Liver (tissue), 8 donors: ENCODE measurements at regions not wholly inside any gene's neighbourhood (a gene's known extent, or its start where the extent isn't known, plus 50 kb on each side); places are given as distances from the start of the nearest gene placed in this dataset.

Experiments used
- DNase-seq: peaks from one replicate; pipeline ENCODE4 v3.0.0-alpha.2; 2017; ENCODE audit warnings: low spot score
- H3K27ac ChIP-seq, 2 donors: one replicate each; pipeline ENCODE4 v1.7.0; 2013; ENCODE audit warnings: inconsistent platforms in 2 of 2, low read length in 2 of 2, control low read depth in 1 of 2, low read depth in 1 of 2, mild to moderate bottlenecking in 1 of 2
- H3K27me3 ChIP-seq, 4 donors: one replicate each; pipeline versions ENCODE4 v1.6.1 to v1.7.0; 2013; ENCODE audit warnings: low read length in 3 of 4, inconsistent platforms in 1 of 4, mild to moderate bottlenecking in 1 of 4, moderate library complexity in 1 of 4; ENCODE audit not compliant: control insufficient read depth in 4 of 4, insufficient read depth in 4 of 4
- H3K36me3 ChIP-seq, 4 donors: one replicate each; pipeline versions ENCODE4 v1.6.1 to v1.7.0; 2013; ENCODE audit warnings: low read length in 3 of 4, mild to moderate bottlenecking in 3 of 4, low read depth in 1 of 4, moderate library complexity in 1 of 4; ENCODE audit not compliant: control insufficient read depth in 4 of 4, insufficient read depth in 3 of 4
- H3K4me1 ChIP-seq, 4 donors: one replicate each; pipeline versions ENCODE4 v1.6.1 to v1.7.0; 2013; ENCODE audit warnings: low read length in 3 of 4, mild to moderate bottlenecking in 3 of 4, moderate library complexity in 1 of 4; ENCODE audit not compliant: control insufficient read depth in 4 of 4, insufficient read depth in 4 of 4
- H3K4me3 ChIP-seq, 3 donors: one replicate each; pipeline versions ENCODE4 v1.6.1 to v1.7.0; 2013; ENCODE audit warnings: low read length in 3 of 3, control low read depth in 1 of 3, low read depth in 1 of 3, mild to moderate bottlenecking in 1 of 3
- H3K9ac ChIP-seq, 2 donors: one replicate each; pipeline ENCODE4 v1.7.0; 2013; ENCODE audit warnings: low read length in 2 of 2, mild to moderate bottlenecking in 2 of 2, moderate library complexity in 2 of 2, control low read depth in 1 of 2, low read depth in 1 of 2
- H3K9me3 ChIP-seq, 4 donors: one replicate each; pipeline versions ENCODE4 v1.6.1 to v1.7.0; 2013; ENCODE audit warnings: low read length in 3 of 4; ENCODE audit not compliant: control insufficient read depth in 4 of 4
- EGR1 ChIP-seq, 2 donors: IDR thresholded peaks; 2 replicates each; pipeline ENCODE4 v1.6.1; 2016 to 2018; ENCODE audit warnings: antibody characterized with exemption in 2 of 2, low read depth in 2 of 2
- FOXA1 ChIP-seq: IDR thresholded peaks from 2 replicates; pipeline ENCODE4 v1.6.1; 2016; ENCODE audit warnings: antibody characterized with exemption
- HNF4A ChIP-seq, 2 donors: conservative IDR thresholded peaks; 2 replicates each; pipeline ENCODE4 v1.6.1; 2016; ENCODE audit warnings: antibody characterized with exemption in 2 of 2, mild to moderate bottlenecking in 2 of 2
- RAD21 ChIP-seq, 2 donors: IDR thresholded peaks; 2 replicates each; pipeline ENCODE4 v1.6.1; 2016; ENCODE audit warnings: antibody characterized with exemption in 2 of 2, mild to moderate bottlenecking in 2 of 2
- YY1 ChIP-seq: IDR thresholded peaks from 2 replicates; pipeline ENCODE4 v1.6.1; 2016; ENCODE audit warnings: antibody characterized with exemption, mild to moderate bottlenecking
- WGBS: extraction: QIAGEN DNeasy Blood & Tissue Kit; methylation state at CpG from one replicate; pipeline ENCODE4 v1.1.7; 2013; 5-methylcytosine and 5-hydroxymethylcytosine counted together
- TF ChIP-seq, protein P1 (sequence below): IDR thresholded peaks from 2 replicates; pipeline ENCODE4 v1.6.1; 2016; ENCODE audit warnings: antibody characterized with exemption
- TF ChIP-seq, protein P2 (sequence below): fragments of 150-350 bp; IDR thresholded peaks from 2 replicates; pipeline ENCODE4 v1.5.1; 2017; ENCODE audit warnings: improper control_type of control experiment, low read depth, low read length; ENCODE audit not compliant: missing input control
- TF ChIP-seq, protein P3 (sequence below): IDR thresholded peaks from 2 replicates; pipeline ENCODE4 v1.6.1; 2016; ENCODE audit warnings: antibody characterized with exemption, mild to moderate bottlenecking
- TF ChIP-seq, protein P4 (sequence below): IDR thresholded peaks from 2 replicates; pipeline ENCODE4 v1.6.1; 2016; ENCODE audit warnings: antibody characterized with exemption
- TF ChIP-seq, protein P5 (sequence below): IDR thresholded peaks from 2 replicates; pipeline ENCODE4 v1.6.1; 2016; ENCODE audit warnings: antibody characterized with exemption
- donor health status: healthy.
- donor health status: healthy.
- donor health status: healthy.
- donor health status: healthy.
- donor health status: healthy.

DNA sequence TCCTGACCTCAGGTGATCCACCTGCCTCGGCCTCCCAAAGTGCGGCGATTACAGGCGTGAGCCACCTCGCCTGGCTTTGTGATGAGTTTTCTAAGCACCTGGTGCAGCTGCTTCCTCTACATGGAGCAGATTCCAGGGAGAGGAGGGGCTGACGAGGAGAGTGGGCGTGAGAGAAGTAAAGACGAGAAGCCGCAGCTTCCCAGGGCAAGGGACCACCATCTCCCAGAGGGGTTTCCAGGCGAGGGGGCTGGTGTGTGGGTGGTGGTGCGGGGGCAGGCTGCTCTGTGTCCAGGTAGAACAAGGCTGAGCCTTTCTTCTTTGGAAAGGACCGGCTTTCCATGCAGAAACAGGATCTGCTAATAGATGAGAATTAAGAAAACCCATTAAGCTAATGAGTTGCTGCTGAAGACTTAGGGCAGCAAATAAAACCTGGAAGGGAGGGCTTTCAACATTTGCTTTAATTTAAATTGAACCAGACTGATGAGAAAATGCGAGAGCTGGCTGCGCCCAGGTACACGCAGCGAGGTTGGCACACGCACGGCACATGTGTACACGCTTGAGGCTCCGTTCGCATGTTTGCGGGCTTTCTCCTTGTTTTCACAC, 236.7 kb downstream of the RBFOX3 start:
- Histone ChIP-seq H3K4me3 (no peak overlapping the region), H3K4me1 (no peaks in the 10 kb centered on the region), H3K36me3 (no peaks in the 10 kb centered on the region), H3K9me3 (no peaks in the 10 kb centered on the region), H3K9ac (no peak overlapping the region), H3K27me3 (peaks cover 0 to 7% (median 3%) of the 10 kb centered on the region in 4 donors), H3K27ac (no peak overlapping the region)
- TF ChIP-seq, protein P1, sequence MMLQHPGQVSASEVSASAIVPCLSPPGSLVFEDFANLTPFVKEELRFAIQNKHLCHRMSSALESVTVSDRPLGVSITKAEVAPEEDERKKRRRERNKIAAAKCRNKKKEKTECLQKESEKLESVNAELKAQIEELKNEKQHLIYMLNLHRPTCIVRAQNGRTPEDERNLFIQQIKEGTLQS, result no peak
- TF ChIP-seq, protein P2, sequence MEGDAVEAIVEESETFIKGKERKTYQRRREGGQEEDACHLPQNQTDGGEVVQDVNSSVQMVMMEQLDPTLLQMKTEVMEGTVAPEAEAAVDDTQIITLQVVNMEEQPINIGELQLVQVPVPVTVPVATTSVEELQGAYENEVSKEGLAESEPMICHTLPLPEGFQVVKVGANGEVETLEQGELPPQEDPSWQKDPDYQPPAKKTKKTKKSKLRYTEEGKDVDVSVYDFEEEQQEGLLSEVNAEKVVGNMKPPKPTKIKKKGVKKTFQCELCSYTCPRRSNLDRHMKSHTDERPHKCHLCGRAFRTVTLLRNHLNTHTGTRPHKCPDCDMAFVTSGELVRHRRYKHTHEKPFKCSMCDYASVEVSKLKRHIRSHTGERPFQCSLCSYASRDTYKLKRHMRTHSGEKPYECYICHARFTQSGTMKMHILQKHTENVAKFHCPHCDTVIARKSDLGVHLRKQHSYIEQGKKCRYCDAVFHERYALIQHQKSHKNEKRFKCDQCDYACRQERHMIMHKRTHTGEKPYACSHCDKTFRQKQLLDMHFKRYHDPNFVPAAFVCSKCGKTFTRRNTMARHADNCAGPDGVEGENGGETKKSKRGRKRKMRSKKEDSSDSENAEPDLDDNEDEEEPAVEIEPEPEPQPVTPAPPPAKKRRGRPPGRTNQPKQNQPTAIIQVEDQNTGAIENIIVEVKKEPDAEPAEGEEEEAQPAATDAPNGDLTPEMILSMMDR, result no peak
- no peak for TF ChIP-seq YY1
- TF ChIP-seq, protein P3, sequence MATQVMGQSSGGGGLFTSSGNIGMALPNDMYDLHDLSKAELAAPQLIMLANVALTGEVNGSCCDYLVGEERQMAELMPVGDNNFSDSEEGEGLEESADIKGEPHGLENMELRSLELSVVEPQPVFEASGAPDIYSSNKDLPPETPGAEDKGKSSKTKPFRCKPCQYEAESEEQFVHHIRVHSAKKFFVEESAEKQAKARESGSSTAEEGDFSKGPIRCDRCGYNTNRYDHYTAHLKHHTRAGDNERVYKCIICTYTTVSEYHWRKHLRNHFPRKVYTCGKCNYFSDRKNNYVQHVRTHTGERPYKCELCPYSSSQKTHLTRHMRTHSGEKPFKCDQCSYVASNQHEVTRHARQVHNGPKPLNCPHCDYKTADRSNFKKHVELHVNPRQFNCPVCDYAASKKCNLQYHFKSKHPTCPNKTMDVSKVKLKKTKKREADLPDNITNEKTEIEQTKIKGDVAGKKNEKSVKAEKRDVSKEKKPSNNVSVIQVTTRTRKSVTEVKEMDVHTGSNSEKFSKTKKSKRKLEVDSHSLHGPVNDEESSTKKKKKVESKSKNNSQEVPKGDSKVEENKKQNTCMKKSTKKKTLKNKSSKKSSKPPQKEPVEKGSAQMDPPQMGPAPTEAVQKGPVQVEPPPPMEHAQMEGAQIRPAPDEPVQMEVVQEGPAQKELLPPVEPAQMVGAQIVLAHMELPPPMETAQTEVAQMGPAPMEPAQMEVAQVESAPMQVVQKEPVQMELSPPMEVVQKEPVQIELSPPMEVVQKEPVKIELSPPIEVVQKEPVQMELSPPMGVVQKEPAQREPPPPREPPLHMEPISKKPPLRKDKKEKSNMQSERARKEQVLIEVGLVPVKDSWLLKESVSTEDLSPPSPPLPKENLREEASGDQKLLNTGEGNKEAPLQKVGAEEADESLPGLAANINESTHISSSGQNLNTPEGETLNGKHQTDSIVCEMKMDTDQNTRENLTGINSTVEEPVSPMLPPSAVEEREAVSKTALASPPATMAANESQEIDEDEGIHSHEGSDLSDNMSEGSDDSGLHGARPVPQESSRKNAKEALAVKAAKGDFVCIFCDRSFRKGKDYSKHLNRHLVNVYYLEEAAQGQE, result no peak
- no peak for TF ChIP-seq RAD21 (IDR thresholded peaks at IDR 0.05)
- DNase-seq, result no peak
- WGBS, result 65% methylated on average over 22 of the region's 22 CpGs

DNA sequence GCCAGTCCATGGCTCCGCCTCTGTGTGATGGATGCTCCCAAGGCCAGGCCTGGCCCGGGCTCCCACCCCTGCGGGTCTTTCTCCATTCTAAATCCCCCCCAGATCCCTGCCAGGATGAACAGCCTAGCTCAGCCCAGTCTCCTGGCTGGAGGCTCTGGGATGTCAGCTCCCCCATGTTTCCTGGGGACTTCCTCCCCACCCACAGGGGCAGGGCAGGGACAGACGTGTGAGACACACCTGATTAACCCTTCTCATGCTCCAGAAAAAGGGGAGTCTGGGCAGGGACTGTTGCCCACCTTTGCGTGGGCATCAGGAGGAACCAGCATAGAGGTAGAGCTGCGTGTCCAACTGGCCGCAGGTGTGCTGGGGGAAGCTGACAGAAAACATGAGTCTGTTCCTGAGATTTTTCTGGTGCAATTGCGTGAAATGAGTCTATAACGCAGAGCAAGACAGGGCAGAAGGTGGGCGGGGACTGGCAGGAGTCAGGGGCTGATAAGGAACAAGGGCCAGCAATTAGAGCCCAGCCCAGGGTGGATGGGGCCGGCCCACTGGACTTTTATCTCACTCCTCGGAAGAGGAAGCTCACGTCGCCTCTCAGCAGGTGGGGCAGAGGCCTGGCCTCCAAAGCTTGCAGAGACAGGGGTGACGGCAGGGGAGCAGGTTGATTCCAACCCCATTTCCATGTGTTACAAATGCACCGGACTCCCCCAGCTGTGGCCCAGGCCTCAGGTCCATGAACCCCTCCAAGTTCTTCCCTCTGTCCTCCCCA, 238.2 kb downstream of the RBFOX3 start:
- TF ChIP-seq EGR1 (IDR thresholded peaks at IDR 0.05; ENCODE audit: low read depth in 2 of 2) (no peak), YY1 (no peak), HNF4A (conservative IDR thresholded peaks at IDR 0.05) (no peak), FOXA1 (no peak)
- TF ChIP-seq, protein P4, sequence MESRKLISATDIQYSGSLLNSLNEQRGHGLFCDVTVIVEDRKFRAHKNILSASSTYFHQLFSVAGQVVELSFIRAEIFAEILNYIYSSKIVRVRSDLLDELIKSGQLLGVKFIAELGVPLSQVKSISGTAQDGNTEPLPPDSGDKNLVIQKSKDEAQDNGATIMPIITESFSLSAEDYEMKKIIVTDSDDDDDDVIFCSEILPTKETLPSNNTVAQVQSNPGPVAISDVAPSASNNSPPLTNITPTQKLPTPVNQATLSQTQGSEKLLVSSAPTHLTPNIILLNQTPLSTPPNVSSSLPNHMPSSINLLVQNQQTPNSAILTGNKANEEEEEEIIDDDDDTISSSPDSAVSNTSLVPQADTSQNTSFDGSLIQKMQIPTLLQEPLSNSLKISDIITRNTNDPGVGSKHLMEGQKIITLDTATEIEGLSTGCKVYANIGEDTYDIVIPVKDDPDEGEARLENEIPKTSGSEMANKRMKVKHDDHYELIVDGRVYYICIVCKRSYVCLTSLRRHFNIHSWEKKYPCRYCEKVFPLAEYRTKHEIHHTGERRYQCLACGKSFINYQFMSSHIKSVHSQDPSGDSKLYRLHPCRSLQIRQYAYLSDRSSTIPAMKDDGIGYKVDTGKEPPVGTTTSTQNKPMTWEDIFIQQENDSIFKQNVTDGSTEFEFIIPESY, result no peak
- TF ChIP-seq, protein P5, sequence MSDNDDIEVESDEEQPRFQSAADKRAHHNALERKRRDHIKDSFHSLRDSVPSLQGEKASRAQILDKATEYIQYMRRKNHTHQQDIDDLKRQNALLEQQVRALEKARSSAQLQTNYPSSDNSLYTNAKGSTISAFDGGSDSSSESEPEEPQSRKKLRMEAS, result no peak
- Histone ChIP-seq H3K27ac (no peak overlapping the region), H3K4me3 (no peak overlapping the region), H3K36me3 (no peaks in the 10 kb centered on the region), H3K4me1 (no peaks in the 10 kb centered on the region), H3K27me3 (peaks cover 0 to 7% (median 3%) of the 10 kb centered on the region in 4 donors), H3K9me3 (no peaks in the 10 kb centered on the region), H3K9ac (no peak overlapping the region)
- no peak for DNase-seq
- WGBS, result 44% methylated on average over 16 of the region's 16 CpGs
